Left hindlimb (tissue), 1 donor: ENCODE measurements at regions not wholly inside any gene's neighbourhood (a gene's known extent, or its start where the extent isn't known, plus 50 kb on each side); places are given as distances from the start of the nearest gene placed in this dataset.
"Not testable (repeated sequence)": the region's sequence is repeated elsewhere in the genome, so short reads cannot be mapped to it uniquely, and the experiment has no call there.

ENCODE experiments used
- DNase-seq: peaks from one replicate; pipeline ENCODE4 v3.0.0-alpha.2; 2018

- no peak for DNase-seq
Observed at GRCh38 chr7:106471686-106472440, 187.1 kb upstream of the NAMPT start.

GRCh38 chr7:106471021-106471420 is 186.2 kb upstream of the NAMPT start:
- DNase-seq, result no peak

DNA sequence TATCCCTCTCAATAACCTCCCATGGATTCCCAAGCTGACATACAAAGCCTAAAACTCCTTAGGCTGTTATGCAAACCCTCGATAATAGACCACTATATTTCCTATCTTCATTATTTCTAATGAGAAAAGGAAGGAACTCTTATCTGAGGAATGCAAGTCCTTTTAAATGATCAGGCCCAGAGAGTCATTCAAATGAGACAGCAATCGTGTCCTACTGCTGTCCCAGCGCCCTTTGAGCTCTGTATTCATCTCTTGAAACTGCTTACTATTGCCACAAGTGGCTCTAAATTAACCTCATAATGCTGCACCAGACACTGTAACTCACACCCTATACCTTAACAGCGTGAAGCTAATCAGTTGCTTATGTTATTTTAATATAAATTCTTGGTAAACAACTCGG is 182.1 kb upstream of the NAMPT start:
- no peak for DNase-seq

GRCh38 chr7:106465704-106466468 is 181.1 kb upstream of the NAMPT start:
- no peak for DNase-seq

GRCh38 chr7:106464651-106465050 is 179.9 kb upstream of the NAMPT start:
- DNase-seq, result no peak

DNA sequence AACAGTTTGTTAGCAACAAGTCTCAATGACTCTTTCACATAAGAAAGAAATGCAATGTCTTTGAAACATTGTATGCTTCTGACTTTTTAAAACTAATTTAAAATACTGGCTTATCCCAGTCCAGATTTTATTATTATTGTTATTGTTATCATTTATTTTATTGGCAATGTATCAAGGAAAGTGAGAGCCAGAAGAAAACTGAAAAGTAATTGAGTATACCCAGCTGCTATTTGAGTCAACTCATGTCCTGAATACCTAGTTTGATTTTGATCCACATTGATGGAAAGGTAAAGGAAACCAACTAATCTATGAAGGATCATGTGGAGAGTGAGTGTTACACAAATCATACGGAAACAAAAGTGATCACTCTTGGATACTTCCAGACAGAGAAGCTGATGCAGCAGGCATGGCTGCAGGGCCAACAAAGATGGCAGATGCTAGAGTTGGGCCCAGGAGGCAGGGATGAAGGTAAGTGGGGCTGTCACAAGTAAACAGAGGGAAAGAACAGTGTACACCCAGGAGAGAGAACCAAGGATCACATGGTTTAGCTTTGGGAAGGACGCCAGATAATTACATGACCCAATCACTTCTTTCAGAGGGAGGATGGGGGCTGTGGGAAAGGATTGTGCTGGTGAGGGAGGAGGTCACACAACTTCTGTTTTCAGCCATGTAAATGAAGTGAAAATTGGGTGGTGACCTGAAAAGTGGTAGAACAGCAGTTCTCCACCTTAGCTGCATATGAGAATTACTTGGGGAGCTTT is 179.2 kb upstream of the NAMPT start:
- no peak for DNase-seq

DNA sequence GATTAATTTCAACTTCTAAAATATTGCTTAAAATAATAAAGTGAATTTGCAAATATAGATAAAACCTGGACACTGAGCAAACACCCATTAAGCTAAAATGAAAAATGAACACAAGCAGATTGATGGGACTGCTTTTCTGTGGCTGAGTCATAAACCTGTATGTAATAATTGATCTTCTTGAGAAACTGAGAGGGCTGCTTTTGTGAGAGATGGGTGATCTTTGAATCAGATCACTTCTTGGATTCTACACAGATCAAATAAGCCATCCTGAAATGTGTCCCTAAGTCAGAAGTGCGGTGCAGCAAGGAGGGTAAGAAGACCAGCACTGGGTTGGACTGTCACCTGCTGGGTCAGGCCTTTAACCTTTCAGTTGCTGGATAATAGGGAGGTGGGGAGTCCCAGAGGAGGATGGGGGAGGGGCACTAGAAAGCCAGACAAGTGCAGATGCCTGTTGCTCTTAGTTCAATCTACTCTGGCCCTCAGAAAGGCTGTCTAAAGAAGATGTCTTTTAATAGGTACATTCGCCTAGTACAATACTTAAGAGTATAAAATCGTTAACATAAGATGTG is 178.2 kb upstream of the NAMPT start:
- DNase-seq, result no peak

DNA sequence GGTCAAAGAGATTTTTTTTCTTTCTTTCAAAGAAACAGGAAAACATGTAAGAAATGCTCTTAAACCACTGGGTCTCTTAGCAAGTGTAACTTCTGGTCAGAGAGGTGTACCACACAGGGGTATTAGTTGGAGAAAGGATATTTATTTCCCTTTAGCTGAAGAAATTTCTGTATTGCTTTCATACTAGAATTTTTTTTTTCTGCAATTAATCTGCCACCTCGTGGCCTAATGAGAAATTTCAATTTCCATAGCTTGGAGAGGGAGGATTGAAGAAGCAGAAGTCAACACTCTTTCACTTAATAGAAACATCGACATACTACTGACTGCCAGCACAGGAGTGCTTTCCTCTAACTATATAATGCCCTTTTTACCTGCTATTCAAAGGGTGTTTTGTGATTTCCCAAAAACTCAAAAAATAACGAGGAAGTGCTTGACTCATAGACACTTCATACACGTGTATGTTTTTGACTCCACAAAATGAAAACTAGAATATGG is 177.6 kb upstream of the NAMPT start:
- no peak for DNase-seq

DNA sequence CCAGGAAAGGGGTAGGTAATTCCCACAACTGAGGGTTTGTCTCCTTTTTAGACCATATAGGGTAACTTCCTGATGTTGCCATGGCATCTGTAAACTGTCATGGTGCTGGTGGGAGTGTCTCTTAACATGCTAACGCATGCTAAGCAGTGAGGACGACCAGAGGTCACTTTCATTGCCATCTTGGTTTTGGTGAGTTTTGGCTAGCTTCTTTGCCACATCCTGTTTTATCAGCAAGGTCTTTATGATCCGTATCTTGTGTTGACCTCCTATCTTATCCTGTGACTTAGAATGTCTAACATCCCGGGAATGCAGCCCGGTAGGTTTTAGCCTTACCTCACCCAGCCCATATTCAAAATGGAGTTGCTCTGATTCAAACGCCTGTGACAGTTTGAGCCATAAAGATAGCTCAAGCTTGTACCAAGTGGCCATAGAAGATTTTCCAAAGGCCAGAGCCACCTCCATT is 176.0 kb upstream of the NAMPT start:
- no peak for DNase-seq

DNA sequence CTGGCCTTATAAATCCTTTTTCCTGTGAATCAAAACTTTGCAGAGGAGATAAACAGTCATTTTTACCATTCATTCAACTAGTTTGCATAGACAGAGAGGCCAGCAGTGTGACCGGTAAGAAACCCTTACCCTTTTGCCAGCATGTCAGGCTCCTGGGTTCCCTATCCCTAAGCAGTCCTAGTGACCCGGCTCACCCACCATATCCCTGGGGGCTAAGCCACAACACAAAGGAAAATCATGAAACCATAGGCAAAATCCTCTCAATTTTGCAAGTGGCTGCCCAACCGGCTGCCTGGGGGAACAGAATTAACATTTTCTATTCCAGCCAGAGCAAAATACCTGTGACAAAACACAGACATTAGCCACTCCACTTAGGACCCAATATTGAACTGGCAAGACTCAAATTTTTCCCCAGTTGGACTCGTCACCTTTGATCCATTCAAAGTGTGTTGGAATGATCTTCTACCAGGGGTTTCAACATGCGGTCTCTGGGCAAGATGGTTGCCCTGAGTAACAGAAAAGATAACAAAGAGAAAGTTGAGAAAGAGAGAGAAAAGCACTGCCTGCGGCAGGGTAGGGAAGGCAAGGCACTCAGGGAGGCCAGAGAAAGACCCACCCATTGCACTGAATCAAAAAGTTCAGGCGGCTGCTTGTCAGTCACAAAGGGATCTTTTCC is 174.8 kb upstream of the NAMPT start:
- no peak for DNase-seq

- DNase-seq, result no peak
Observed at GRCh38 chr7:106457678-106458077, 172.9 kb upstream of the NAMPT start.

- no peak for DNase-seq
Observed at GRCh38 chr7:106456329-106456728, 171.5 kb upstream of the NAMPT start.

- DNase-seq, result no peak
Observed at GRCh38 chr7:106452031-106452851, 167.5 kb upstream of the NAMPT start.

DNA sequence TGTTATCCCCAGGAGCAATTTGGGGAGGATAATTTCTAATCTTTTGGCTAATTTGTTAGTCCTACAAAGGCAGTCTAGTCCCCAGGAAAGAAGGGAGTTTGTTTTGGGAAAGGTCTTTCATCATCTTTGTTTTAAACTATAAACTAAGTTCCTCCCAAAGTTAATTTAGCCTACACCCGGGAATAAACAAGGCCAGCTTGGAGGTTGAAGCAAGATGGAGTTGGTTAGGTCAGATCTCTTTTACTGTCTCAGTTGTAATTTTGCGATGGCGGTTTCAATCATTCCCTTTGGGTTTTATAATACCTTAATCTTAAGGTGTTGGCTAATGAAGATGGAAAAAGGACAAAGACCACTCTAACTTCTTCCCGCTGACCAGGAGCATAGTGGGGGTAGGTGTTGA is 166.4 kb upstream of the NAMPT start:
- no peak for DNase-seq

DNA sequence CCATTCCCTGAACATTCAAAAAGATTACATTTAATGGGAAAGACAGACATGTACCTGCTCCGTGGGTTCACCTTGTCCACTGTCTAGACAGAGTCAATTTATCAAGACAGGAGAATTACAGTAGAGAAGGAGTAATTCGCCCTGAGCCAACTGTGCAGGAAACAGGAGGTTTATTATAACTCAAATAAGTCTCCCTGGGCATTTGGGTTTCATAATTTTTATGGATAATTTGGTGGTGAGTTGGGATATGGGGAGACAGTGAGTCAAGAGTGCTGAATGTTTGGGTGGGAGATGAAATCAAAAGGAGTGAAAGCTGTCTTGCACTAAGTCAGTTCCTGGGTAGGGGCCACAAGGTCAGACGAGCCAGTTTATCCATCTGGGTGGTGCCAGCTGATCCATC is 165.9 kb upstream of the NAMPT start:
- DNase-seq, result no peak

DNA sequence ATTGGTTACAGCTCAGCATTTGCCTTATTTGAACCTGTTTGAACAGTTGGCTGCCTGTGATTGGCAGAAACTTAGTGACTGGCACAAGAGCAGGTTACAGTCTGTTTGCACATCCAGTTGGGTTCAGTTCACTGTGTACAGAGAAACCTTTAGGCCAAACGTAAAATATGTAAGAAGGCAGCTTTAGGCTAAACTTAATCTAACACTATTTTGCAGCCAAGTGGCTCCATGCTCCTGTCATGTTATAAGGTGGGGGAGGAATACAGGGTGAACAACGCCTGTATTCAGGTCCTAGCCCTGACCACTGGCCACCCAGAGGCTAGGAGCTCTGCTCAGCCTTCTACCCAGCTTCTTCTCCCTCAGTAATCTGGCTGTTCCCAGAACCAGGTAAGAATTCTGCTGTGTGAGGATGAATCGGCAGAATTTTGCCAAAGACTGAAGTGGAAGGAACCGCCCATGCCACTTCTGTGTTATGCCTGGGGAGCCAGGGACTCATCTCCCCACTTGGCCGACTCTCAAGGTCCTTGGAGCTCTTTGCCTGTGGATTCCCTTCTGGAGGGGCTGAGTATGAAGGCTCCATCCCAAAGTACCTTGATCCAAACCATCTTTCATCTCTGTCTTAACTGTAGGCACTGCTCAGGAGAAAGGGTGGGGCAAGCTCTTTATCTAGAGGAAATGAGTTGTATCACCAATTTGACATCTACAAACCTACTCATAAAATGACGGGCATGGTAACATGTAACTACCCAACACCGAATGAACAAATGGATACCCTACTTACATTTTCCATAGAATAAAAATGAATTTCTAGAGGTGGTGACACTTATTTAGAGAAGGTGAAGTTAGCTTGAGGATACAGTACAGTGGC is 164.4 kb upstream of the NAMPT start:
- no peak for DNase-seq

GRCh38 chr7:106448346-106448991 is 163.7 kb upstream of the NAMPT start:
- no peak for DNase-seq

- no peak for DNase-seq
Observed at GRCh38 chr7:106447318-106447847, 162.6 kb upstream of the NAMPT start.

DNA sequence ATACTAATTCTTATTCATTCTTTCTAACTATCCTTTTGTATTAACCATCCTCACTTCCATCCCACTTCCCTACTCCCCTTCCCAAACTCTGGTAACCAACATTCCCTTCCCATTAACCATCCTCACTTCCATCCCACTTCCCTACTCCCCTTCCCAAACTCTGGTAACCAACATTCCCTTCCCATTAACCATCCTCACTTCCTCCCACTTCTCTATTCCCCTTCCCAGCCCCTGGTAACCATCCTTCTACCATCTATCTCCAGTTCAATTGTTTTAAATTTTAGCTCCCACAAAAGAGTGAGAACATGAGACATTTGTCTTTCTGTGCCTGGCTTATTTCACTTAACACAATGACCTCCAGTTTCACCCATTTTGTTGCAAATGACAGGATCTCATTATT is 160.6 kb upstream of the NAMPT start:
- not testable (repeated sequence) for DNase-seq
